Stimulated activated CD8-positive, alpha-beta memory T cell treated with anti-CD3 and anti-CD28 coated beads, Interleukin-7, amount 100 ng/mL, for 1 hour (primary cell): ENCODE measurements at regions not wholly inside any gene's neighbourhood (a gene's known extent, or its start where the extent isn't known, plus 50 kb on each side); places are given as distances from the start of the nearest gene placed in this dataset.
"Not testable (repeated sequence)": the region's sequence is repeated elsewhere in the genome, so short reads cannot be mapped to it uniquely, and the experiment has no call there.

ENCODE experiments used
- DNase-seq, 2 donors: peaks; one replicate each; pipeline ENCODE4 v3.0.0-alpha.2; 2020; ENCODE audit warnings: low read depth in 2 of 2

- DNase-seq = not testable (repeated sequence)
Measured at GRCh38 chr2:87514034-87514433, 233.9 kb upstream of the PLGLB2 start.

- not testable (repeated sequence) for DNase-seq
Measured at GRCh38 chr2:87514515-87514914, 233.4 kb upstream of the PLGLB2 start.

- DNase-seq = not testable (repeated sequence)
Measured at GRCh38 chr2:87515226-87515625, 232.7 kb upstream of the PLGLB2 start.

GRCh38 chr2:87515875-87516274 is 232.0 kb upstream of the PLGLB2 start:
- DNase-seq = not testable (repeated sequence)

GRCh38 chr2:87516369-87516967 is 231.4 kb upstream of the PLGLB2 start:
- DNase-seq = not testable (repeated sequence)

- not testable (repeated sequence) for DNase-seq
Measured at GRCh38 chr2:87517438-87517837, 230.4 kb upstream of the PLGLB2 start.

GRCh38 chr2:87518066-87518465 is 229.8 kb upstream of the PLGLB2 start:
- not testable (repeated sequence) for DNase-seq

GRCh38 chr2:87518547-87518946 is 229.3 kb upstream of the PLGLB2 start:
- not testable (repeated sequence) for DNase-seq

- DNase-seq = not testable (repeated sequence)
Measured at GRCh38 chr2:87519158-87520011, 228.5 kb upstream of the PLGLB2 start.

- DNase-seq = not testable (repeated sequence)
Measured at GRCh38 chr2:87521057-87521456, 226.8 kb upstream of the PLGLB2 start.

- DNase-seq = not testable (repeated sequence)
Measured at GRCh38 chr2:87521489-87521888, 226.4 kb upstream of the PLGLB2 start.

GRCh38 chr2:87524619-87525188 is 223.2 kb upstream of the PLGLB2 start:
- DNase-seq = not testable (repeated sequence)

- DNase-seq = not testable (repeated sequence)
Measured at GRCh38 chr2:87525497-87525991, 222.3 kb upstream of the PLGLB2 start.

- DNase-seq = not testable (repeated sequence)
Measured at GRCh38 chr2:87526258-87526657, 221.6 kb upstream of the PLGLB2 start.

GRCh38 chr2:87531968-87532715 is 215.7 kb upstream of the PLGLB2 start:
- DNase-seq = not testable (repeated sequence)

- DNase-seq = not testable (repeated sequence)
Measured at GRCh38 chr2:87533390-87534272, 214.3 kb upstream of the PLGLB2 start.

GRCh38 chr2:87534273-87534889 is 213.5 kb upstream of the PLGLB2 start:
- DNase-seq = not testable (repeated sequence)

- DNase-seq = not testable (repeated sequence)
Measured at GRCh38 chr2:87536427-87536826, 211.5 kb upstream of the PLGLB2 start.

GRCh38 chr2:87537251-87537671 is 210.6 kb upstream of the PLGLB2 start:
- DNase-seq = not testable (repeated sequence)

GRCh38 chr2:87538268-87538667 is 209.6 kb upstream of the PLGLB2 start:
- not testable (repeated sequence) for DNase-seq
